OCI-LY7 (cell line): ENCODE measurements at regions not wholly inside any gene's neighbourhood (a gene's known extent, or its start where the extent isn't known, plus 50 kb on each side); places are given as distances from the start of the nearest gene placed in this dataset.

Source experiments
- BruUV-seq: library from RNA; stranded (reverse); fragments of 400-500 nt; replicated peaks from 2 replicates; lab custom pipeline; 2021; lab: Mats Ljungman, UMichigan
- CTCF ChIA-PET: fragments of 300-600 bp; sonication (Branson Sonifier 250); formaldehyde crosslinking; loops from one replicate; lab custom pipeline; 2022; ENCODE audit warnings: antibody characterized with exemption; ENCODE audit not compliant: unreplicated experiment; lab: Charles Lee
- POLR2A ChIA-PET: fragments of 300-600 bp; sonication (Branson Sonifier 250); formaldehyde crosslinking; loops from one replicate; lab custom pipeline; 2022; ENCODE audit warnings: antibody characterized with exemption; lab: Charles Lee
- DNase-seq: peaks from one replicate; pipeline ENCODE4 v3.0.0-alpha.2; 2015; ENCODE audit warnings: low spot score
- H2AFZ ChIP-seq: fragments of 200-600 bp; sonication (generic), shearing (Covaris generic); 2 replicates; pipeline ENCODE4 v1.6.1; 2014; ENCODE audit warnings: mild to moderate bottlenecking, antibody characterized with exemption, low read length, moderate library complexity
- H3K27ac ChIP-seq: fragments of 200-600 bp; sonication (generic); 2 replicates; pipeline ENCODE4 v1.5.1; 2014; ENCODE audit warnings: mixed run types, low read depth, mild to moderate bottlenecking, moderate library complexity, low read length, inconsistent platforms; ENCODE audit not compliant: poor library complexity, severe bottlenecking
- H3K36me3 ChIP-seq: fragments of 200-600 bp; sonication (generic); 2 replicates; pipeline ENCODE4 v1.6.1; 2014; ENCODE audit warnings: mild to moderate bottlenecking, antibody characterized with exemption, low read length, moderate library complexity, mixed read lengths; ENCODE audit not compliant: insufficient read depth
- H3K4me1 ChIP-seq: fragments of 200-600 bp; sonication (generic); 2 replicates; pipeline ENCODE4 v1.5.1; 2014; ENCODE audit warnings: mild to moderate bottlenecking, low read length; ENCODE audit not compliant: insufficient read depth, poor library complexity, severe bottlenecking
- H3K4me2 ChIP-seq: fragments of 200-600 bp; sonication (generic); 2 replicates; pipeline ENCODE4 v1.6.1; 2014; ENCODE audit warnings: mild to moderate bottlenecking, low read length
- H3K4me3 ChIP-seq: fragments of 200-600 bp; sonication (generic); 2 replicates; pipeline ENCODE4 v1.5.1; 2014; ENCODE audit warnings: mild to moderate bottlenecking, low read depth, low read length; ENCODE audit not compliant: poor library complexity, severe bottlenecking
- H3K79me2 ChIP-seq: fragments of 200-600 bp; sonication (generic); 2 replicates; pipeline ENCODE4 v1.6.1; 2016; ENCODE audit warnings: low read depth, mild to moderate bottlenecking, low read length, moderate library complexity, mixed read lengths; ENCODE audit not compliant: insufficient read depth
- H3K9me2 ChIP-seq: fragments of 200-600 bp; sonication (generic); 2 replicates; pipeline ENCODE4 v1.6.1; 2016; ENCODE audit warnings: mild to moderate bottlenecking, low read length, mixed read lengths; ENCODE audit not compliant: insufficient read depth
- H3K9me3 ChIP-seq: fragments of 200-600 bp; sonication (generic); 2 replicates; pipeline ENCODE4 v1.6.1; 2014; ENCODE audit warnings: mild to moderate bottlenecking, mixed run types, low read length, mixed read lengths
- H4K20me1 ChIP-seq: fragments of 200-600 bp; sonication (generic); 2 replicates; pipeline ENCODE4 v1.6.1; 2014; ENCODE audit warnings: mild to moderate bottlenecking, antibody characterized with exemption, low read length, moderate library complexity, mixed read lengths; ENCODE audit not compliant: insufficient read depth
- CTCF ChIP-seq: fragments of 200-600 bp; sonication (generic); conservative IDR thresholded peaks from 2 replicates; pipeline ENCODE4 v1.5.1; 2014; ENCODE audit warnings: mild to moderate bottlenecking, antibody characterized with exemption, low read length, moderate library complexity, mixed read lengths
- EZH2phosphoT487 ChIP-seq: fragments of 200-600 bp; sonication (generic); IDR thresholded peaks from 2 replicates; pipeline ENCODE4 v1.6.1; 2018; ENCODE audit warnings: low read depth, borderline replicate concordance, mild to moderate bottlenecking, mixed run types, antibody characterized with exemption, low read length, moderate library complexity, mixed read lengths
- intact Hi-C: fragments of 100-400 bp; cut with micrococcal nuclease; formaldehyde crosslinking; loops from one replicate; pipeline ENCODE4 v1.10.0; 2022; ENCODE audit not compliant: unreplicated experiment

DNA sequence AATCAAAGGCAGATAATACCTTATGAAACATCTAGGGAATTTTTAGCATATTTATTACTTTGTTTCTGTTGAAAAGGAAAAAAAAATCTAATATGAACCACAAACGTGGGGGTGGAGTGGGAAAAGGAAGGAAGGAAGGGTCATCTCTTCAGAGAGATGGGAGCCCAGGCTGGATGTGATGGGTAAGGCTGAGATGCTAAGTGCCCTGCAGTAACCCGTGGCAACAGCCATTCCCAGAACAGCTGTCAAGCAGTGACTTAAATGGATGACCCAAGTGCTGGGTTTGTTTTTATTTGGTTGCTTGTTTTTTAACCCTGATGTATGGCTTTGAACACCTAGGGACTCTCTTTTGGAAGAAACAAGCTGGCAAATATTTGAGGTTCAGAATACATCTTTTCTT is 50.7 kb upstream of the KLF7 start:
- Histone ChIP-seq H4K20me1 (no peaks in the 10 kb centered on the region), H3K4me2 (no peak overlapping the region), H3K4me1 (no peaks in the 10 kb centered on the region), H3K36me3 (no peaks in the 10 kb centered on the region), H3K79me2 (no peaks in the 10 kb centered on the region), H3K9me3 (no peaks in the 10 kb centered on the region), H3K27ac (no peak overlapping the region), H3K9me2 (no peaks in the 10 kb centered on the region), H3K4me3 (no peak overlapping the region), H2AFZ (no peak overlapping the region)
- ChIA-PET POLR2A (interaction anchor here (0.6 to 1.4 kb wide), 2 partner anchors 8 to 9 kb away, joined by 3 to 4 read pairs; no protein-coding TSS in a partner anchor), CTCF (no interaction called here)
- TF ChIP-seq EZH2phosphoT487: no peak
- intact Hi-C loops: no loop called here
- no peak for DNase-seq
- BruUV-seq: no TSS peak

DNA sequence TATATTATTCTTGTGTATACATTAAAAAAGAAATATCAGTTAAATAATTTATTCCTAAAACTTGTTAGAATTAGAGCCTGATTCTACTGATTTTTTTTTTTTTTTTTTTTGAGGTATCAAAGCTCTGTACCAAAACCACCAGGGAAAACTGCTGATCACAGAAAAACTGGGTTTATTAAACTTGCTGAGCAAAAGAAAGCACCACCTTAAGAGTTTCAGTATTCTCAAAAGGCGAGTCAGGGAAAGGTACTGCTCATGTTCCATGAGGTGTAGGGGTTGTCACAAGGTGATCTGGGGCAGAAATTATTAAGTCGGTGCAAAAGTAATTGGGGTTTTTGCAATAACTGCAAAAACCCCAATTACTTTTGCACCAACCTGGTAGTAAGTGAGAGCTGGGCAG is 51.7 kb upstream of the KLF7 start:
- Histone ChIP-seq H3K9me3 (no peaks in the 10 kb centered on the region), H4K20me1 (no peaks in the 10 kb centered on the region), H3K27ac (no peak overlapping the region), H3K4me3 (no peak overlapping the region), H3K36me3 (no peaks in the 10 kb centered on the region), H3K79me2 (no peaks in the 10 kb centered on the region), H2AFZ (no peak overlapping the region), H3K4me2 (no peak overlapping the region), H3K4me1 (no peaks in the 10 kb centered on the region), H3K9me2 (no peaks in the 10 kb centered on the region)
- DNase-seq: no peak
- ChIA-PET CTCF (no interaction called here), POLR2A (interaction anchor here (1.4 kb wide), 1 partner anchor 9 kb away, joined by 4 read pairs; no protein-coding TSS in a partner anchor)
- no TSS peak for BruUV-seq
- no peak for TF ChIP-seq CTCF
- no peak for TF ChIP-seq EZH2phosphoT487
- intact Hi-C loops: no loop called here

DNA sequence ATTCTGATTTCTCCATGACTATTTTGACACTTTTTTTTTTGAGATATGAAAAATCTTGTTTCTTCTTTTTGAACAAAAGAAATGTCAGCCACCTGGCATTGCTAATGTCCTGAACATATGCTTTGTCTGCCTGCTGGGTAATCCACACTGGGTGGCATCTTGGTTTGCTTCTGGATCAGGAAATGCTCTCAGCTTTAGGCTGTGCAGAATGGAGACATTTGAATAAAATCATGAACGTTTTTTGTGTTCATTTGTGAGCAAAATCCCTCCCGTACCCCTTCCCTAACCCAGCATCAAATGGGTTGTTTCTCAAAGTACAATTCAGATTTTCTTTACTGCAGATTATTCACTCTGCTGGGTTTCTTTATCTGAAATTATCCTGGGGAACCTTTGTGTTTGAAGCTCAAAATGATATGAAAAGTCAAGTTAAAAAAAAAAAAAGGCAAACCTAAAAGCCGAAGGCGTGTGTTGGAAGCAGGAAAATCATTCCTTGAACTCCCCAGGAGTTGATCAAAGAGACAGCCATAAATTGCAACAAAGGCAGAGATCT is 53.4 kb upstream of the KLF7 start:
- Histone ChIP-seq H4K20me1 (no peaks in the 10 kb centered on the region), H2AFZ (no peak overlapping the region), H3K36me3 (no peaks in the 10 kb centered on the region), H3K9me2 (no peaks in the 10 kb centered on the region), H3K4me1 (no peaks in the 10 kb centered on the region), H3K4me2 (no peak overlapping the region), H3K4me3 (no peak overlapping the region), H3K9me3 (no peaks in the 10 kb centered on the region), H3K27ac (no peak overlapping the region), H3K79me2 (no peaks in the 10 kb centered on the region)
- intact Hi-C loops: no loop called here
- ChIA-PET POLR2A (interaction anchor here (0.7 to 1.0 kb wide), 2 partner anchors 16 to 369 kb away, joined by 3 to 4 read pairs; no protein-coding TSS in a partner anchor), CTCF (no interaction called here)
- no TSS peak for BruUV-seq
- DNase-seq: no peak
- no peak for TF ChIP-seq EZH2phosphoT487
- TF ChIP-seq CTCF: no peak
